Activated T-cell treated with anti-CD3 and anti-CD28 coated beads, Interleukin-2, amount 50 U/mL, for 1 hour (primary cell): ENCODE measurements at regions not wholly inside any gene's neighbourhood (a gene's known extent, or its start where the extent isn't known, plus 50 kb on each side); places are given as distances from the start of the nearest gene placed in this dataset.

Experiments
- DNase-seq: peaks from one replicate; pipeline ENCODE4 v3.0.0-alpha.2; 2020

DNA sequence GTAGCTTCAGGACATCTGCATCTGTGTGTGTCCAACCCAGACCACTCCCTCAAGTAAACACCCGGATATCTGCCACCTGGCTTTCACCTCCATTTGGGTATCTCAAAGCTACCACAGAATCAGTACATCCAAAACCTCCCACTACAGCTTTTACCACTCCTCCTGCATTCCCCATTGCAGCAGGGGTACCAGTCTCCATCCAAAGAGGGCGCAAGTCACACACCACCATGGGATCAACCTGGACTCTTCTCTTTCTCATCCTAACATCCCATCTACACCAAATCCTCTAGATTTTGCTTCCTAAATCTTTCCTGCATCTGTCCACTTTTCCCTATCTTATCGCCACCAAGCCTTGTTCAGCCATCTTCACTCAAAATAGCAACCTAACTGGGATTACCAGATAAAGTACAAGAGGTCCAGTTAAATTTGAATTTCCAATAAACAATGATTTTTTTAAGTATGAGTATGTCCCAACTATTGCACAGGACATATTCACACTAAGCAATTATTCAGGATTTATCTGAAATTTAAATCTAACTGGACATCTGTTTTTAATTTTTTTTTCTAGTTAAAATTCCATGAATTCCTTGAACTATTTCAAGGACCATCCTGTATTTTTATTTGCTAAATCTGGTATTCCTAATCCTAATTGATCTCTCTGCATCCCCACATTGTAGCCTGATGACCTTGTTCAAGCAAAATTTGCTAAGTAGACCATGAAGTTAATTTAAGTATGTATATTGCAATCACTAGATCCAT is 164.3 kb upstream of the MLN start:
- no peak for DNase-seq

DNA sequence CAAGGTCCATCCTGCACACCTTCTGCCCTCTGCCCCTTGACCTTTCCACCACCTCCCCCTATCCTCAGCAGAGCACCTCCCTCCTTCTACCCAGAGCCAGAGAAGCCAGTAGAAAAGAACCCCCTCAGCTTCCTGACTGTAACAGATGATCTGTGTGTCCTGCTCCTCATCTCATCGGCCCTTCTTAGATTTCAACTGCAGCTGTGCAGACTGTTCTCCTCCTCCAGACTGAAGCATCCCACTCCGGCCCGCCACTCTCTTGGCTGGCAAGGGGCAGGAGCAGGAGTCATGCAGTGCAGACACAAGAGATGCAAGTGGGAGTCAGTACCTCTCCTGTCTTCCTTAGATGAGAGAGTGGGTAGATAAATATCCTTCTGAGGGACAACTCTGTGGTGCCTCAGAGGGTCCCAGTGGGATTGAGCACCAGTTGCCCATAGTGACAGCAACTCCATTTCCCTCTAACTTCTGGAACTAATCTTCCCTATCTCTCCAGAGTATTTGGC is 163.5 kb upstream of the MLN start:
- DNase-seq: no peak

DNA sequence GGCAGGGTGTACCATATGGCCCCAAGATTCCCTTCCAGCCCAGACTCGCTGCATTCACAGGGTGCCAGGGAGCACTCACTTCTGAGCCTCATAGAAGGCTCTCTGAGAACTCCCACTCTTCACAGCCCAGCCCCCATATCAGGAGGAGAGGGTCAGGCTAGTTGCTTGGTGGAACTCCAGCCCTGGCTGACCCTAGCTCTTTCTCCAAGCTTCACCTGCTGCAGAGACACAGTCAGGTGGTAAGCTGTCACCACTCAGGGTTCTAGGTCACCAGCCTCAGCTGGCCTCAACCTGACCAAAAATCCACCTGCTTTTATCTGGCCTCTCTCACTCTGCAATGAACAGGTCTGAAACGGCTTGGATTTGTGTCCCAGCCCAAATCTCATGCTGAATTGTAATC is 162.7 kb upstream of the MLN start:
- no peak for DNase-seq

DNA sequence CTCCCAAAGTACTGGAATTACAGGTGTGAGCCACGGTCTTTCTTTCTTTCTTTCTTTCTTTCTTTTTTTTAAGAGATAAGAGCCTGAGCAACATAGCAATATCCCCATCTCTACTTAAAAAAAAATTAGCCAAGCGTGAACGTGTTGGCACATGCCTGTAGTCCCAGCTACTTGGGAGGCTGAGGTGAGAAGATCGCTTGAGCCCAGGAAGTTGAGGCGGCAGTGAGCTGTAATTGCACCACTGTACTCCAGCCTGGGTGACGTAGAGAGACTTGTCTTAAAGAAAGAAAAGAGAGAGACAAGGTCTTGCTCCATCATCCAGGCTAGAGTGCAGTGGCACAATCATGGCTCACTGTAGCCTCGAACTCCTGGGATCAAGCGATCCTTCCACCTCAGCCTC is 162.0 kb upstream of the MLN start:
- no peak for DNase-seq

DNA sequence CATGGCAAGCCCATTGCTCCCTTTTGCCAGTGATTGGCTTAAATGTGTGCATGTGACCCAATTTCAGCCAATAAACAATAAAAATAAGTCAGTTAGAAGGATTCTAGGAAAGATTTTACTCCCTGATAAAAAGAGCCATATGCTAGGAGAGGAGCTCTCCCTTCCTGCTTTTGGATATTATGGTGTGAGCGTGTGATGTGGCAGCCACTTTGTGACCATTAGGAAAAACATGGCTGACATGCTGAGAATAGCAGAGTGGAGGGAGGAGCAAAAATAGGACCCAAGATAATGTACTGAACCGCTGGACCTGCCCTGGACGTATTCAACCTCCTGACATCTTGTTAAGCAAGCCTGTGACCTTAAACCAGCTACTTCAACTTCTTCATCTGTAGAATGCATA is 160.6 kb upstream of the MLN start:
- DNase-seq: no peak

DNA sequence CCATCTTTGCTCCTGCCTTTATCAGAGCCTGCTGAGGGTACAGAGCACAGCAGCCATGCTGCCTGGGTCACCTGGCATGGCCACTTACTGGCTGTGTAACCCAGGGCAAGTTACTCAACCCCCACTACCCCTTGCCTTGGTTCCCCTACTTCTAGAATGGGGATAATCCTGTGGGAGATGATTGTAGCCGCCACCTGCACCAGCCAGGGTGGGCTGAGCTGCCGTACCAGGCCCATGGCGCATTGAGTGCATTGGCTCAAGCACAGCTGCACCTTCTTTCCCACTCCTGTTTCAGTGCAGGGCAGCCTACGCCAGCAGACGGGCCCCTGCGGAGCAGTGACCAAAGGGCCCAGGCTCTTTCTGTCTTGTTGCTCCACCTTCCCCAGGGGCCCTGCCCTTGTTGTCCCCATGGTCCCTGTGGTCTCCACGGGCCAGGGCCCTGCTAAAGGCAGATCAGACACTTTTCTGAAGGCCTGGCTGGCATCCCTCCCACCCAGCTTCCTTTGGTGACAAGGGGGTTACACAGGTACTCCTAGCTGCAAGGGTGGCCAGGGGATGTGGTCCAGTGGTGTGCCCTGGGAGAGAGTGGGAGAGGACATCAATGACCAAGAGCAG is 159.4 kb upstream of the MLN start:
- DNase-seq: no peak

DNA sequence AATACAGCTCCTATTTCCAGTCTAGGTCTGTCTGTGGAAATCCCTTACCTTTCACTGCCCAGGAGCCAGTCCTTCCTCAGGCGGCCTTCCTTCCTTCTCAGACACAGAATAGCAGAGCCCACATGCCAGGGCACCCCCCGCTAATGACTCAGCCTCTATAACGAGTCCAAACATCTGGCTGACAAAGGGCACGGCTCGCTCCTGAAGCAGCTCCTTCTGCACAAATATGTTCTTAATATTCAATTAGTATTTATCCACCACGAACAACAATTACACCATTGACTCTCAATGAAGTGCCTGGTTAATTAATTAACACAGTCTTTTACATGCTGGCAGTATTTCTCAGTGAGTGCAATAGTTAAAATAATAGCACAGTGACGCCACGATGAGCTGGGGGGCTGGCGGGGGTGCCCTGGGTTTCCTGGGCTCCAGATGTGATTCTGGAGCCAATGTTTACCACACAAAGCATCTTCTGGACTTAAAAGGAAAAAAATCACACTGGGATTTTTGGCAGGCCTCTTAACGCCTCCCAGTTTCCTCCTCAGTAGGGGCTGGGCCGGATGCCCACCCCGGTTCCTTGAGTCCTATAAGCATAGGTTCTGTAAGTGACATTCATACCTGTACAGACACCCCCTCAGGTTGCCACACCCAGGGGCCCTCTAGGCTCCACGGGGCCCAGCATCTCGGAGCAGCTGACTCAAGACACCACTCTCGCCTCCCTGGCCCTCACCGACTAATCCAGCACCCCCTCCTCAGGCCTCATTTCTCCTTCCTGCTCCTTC is 158.6 kb upstream of the MLN start:
- DNase-seq: no peak

DNA sequence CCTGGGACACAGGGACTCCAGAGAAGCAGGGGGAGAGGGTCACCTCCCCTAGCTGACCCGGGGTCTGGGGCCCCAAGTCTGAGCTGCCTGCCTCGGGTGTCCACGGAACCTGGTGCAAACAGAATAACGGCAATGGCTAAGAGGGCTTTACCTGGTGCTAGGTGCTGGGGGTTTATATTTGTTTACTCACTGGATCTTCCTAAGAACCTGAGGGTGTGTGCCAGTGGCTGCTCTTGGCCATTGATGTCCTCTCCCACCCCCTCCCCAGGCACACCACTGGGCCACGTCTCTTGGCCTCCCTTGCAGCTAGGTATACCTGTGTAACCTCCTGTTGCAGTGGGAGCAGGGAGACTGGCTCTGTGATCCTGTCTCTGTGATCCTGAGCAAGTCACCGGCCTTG is 157.9 kb upstream of the MLN start:
- no peak for DNase-seq

DNA sequence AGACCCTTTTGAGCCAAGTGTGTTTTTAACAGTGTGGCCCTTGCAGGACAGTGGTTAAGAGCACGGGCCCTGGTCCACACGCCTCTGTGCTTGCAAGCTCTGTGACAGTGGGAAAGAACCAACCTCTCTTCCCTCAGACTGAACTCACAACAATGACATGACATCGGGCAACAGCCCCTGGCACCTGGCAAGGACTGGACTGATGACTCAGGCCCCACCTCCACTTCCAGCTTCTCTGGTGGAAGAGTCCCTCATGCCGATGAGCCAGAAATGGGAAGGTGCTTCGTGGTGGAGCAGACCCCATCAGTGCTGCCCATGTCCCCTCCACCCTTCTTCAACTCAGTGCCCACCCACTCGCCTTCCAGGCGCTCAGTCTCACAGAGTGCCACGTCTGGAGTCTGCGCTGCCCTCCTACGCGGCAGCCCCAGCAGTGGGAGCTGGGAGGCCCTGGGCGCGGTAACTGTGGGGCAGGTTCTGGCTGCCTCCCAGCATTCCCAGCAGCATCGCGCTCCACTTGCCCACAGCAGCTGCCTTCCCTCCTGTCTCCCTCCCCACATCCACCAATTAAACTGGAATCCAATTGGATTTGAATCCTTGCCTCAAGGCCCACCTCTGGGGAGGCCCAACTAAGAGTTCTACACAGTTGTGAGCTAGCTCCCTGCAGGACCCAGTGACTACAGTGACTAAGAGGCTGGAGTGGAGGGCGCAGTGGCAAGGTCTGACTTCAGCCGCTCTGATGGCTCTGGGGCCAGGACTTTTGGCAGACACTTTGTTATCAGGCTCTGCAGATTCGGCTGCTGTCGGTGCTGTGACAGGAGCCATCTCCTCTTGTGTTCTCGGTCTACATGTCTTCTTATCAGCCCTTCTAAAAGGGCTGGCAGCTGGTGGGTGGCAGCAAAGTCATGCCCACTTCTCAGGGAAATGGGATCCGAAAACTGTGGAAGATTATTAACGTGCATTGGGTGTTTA is 156.8 kb upstream of the MLN start:
- DNase-seq: no peak

DNA sequence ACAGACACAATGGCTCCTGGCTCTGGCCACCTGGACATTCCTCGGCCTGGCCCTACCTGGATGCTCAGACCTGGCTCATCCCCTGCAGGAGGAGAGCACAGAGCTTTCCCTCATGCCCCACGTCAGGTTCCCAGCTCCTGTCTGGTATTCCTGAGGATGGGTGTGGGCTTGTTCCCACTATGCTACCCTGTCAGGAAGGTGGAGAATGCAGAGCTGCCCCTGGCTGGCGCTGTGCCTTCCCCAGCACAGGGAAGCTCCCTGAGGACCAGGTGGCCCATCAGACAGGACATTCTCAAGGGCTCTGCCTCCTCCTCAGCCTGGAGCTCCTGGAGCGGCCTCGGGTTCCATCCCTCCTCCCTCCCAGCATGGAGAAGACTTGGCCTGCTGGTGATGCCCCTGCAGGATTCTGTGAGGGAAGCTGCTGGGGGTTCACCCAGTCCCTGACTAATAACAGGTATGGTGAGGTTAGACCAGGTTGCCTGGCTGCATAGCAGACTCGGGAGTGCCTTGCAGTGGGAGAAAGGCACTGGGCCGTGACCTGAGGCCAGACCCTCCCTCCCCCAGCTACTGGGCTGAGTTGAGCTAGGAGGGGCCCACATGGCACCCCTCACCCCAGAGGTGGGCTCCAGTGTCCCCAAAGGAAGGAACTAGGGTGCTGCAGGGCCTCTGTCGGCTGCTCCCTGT is 156.0 kb upstream of the MLN start:
- DNase-seq: no peak

DNA sequence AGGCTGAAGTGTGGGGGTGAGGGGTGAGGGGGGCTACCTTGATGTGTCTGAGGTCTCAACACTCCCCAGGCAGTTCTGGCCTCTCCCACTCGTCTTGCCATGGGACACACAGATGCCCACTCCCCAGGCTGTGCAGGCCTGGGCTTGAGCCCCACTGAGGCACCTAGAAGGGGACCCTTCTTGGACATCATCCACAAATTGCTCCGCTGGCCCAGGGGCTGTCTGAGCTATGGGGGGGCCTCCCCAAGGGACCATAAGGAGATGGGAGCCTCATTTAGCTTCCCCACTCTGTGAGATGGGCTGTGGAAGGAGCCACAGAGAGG is 155.5 kb upstream of the MLN start:
- DNase-seq: no peak

DNA sequence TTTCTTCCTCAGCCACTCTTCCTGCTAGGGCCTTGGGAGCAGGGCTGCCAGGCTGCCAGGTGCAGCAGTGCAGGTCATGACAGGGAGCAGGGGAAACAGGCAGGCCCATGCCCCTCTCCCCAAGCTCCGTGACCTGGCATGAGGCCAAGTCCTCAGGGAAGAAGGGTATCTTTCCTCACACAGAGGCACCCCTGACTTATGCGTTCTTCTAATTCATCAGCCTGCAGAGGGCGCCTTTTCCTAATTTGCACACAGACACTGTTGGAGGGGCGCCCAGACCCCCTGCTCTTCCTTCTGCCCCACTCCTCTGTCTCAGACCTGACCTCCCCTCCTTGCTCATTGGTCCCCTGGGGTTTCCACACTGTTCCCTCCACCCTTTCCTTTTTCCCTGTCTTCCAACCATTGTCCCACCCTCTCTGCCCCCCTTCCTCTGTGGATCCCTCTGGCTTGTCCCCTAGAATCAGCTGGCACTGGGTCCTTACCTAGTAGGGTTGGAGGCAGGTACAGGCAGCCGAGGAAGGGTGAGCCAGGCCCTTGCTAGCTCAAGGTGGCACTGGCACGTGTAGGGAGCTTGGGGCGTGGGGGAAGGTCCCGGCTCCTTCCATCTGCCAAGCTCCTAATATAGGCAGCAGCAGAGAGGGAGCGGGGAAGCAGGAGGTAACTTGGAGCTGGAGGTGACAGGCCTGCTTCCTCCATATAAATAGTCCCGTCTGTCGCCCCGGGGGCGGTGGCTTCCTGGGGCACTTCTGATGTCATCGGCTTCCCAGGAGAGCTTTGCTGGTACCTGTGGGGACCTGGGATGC is 154.9 kb upstream of the MLN start:
- DNase-seq: no peak

DNA sequence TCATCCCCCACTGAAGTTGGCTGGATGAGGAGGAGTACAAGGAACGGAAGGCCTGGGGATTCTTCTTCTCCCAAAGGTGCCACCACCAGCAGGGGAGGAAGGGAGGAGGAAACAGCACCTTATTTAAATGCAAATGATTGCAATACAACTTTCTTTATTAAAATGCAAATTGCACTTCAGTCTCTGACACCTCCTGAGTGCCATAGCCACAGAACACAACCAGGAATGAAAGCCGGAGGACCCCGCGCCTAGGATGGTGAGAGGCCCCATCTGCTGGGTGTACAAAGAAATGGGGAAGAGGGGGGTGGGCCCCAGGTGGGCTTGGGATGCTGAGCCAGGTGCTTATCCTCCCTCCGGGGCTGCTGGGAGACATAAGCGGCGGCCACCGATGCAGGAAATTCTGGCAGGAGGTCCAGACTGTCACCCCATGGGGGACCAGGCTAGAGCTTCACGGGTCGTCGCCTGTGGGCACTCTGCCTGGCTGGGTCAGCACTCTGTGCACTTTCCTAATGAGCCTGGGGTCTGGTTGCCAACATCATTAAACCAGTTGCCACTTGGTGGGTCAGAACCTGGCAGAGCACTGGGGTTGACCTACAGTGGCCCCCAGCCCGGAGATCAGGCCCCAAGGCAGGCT is 154.2 kb upstream of the MLN start:
- DNase-seq: no peak

DNA sequence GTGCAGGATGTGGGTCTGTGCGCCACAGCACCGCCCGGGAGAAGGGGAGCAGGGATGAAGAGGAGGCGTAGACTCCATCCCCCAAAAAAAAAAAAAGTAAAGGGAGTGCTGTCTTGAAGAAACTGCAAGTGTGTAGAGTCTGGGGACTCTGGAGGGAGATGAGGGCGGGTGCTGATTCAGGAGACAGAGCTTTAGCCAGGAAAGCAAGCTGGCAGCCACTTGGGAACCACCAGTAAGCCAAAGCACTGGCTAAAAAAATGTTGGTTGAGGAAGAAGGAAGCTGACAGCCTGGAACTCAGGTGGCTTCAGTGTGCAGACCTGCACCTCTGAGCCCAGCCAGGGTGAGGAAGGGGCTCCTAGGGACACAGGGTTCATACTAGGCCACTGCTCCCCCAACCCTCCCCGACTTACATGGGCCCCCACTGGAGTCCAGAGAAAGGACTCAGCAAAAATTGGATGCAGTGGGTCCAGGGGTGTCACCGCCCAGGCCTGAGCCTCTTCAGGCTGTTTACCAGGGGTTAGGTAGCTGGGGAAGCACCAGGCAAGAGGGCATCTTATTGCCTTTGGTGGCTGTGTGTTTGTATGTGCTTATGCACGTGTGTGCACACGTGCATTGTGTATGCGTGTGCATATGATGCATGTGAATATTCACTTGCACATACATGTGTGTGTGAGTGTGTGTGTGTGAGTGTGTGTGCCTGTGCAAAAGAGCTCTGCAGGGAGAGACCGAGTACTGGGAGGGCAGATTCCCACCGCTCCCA is 153.5 kb upstream of the MLN start:
- no peak for DNase-seq

DNA sequence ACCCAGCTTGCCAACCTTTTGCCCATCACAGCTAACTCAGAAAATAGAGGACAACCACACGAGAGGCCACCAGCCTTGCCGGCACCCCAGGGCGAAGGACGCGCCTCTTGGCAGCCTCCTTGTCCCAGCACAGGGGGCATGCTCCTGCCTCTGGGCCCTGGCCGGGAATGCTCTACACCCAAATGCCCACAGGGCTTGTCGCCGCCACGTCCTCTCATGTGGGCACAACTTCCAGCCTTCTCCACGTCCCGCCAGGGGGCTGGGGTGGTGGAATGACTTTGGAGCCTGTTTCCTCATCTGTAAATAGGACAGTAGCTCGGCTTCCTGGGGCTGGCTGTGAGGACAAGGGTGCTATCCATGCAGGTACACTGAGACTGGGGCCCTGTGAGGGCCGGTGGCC is 152.4 kb upstream of the MLN start:
- no peak for DNase-seq

DNA sequence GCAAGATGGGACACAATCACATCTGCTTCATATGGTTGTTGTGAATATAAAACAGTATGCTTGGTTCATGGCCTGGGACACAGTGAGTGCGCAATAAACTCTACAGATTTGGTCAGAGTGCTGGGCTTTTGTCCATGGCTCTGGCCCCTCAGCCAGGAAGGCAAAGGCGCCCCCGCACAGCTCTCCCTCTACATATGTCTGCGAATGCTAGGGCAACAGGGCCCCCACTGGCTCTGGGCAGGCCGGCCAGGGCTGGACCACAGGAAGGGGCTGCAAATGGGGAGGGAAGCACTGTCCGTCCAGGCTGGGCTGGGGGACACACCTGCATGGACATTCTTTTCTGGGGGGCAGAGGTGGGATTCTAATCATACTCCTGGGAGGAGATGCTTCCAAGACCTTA is 151.8 kb upstream of the MLN start:
- no peak for DNase-seq

DNA sequence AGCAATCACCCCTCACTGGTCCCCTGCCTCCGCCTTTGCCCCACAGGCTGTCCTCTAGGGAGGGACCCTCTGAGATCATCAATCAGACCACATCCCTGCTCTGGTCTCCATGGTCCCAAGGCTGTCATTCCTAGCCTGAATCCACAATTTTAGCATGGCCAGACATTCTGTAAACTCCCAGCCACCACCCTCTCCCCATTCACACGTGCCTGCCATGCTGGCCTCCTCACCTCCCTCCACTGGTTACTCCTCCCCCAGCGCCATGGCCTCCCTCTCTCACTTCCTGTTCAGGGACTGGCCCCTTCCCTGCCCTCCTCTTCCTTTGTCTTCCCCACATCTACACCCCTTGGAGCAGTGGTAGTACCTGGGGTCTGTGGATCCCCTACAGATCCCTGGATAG is 150.7 kb upstream of the MLN start:
- no peak for DNase-seq

DNA sequence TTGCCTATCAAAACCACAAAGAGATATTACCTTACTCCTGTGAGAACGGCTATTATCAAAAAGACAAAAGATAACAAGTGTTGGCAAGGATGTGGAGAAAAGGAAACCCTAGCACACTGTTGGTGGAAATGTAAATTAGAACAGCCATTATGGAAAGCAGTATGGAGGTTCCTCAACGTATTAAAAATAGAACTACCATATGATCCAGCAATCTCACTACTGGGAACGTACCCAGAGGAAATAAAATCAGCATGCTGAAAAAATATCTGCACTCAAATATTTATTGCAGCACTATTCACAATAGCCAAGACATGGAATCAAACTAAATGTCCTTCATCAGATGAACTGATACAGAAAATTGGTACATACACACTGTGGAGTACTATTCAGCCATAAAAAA is 149.4 kb upstream of the MLN start:
- no peak for DNase-seq

DNA sequence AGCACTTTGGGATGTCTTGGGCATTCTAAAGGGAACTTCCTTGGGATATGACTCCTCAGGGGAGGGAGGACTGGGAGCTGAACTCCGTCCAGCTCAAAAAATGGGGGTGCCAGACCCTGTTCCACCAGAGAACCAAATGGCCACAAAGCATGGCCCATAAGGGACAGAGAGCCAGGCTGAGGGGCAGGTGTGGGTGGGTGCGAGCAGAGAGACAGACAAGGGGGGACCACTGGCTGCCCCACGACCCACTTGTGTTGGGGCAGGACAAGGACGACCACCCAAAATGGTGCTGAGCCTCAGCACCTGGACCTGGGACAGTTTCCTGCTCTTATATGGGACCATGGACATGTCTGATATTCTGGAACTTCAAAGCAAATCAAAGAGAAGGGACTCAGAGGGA is 148.2 kb upstream of the MLN start:
- no peak for DNase-seq
